ENCODE measurements at regions not wholly inside any gene's neighbourhood (a gene's known extent, or its start where the extent isn't known, plus 50 kb on each side); places are given as distances from the start of the nearest gene placed in this dataset.
"Not testable (repeated sequence)": the region's sequence is repeated elsewhere in the genome, so short reads cannot be mapped to it uniquely, and the experiment has no call there.

DNA sequence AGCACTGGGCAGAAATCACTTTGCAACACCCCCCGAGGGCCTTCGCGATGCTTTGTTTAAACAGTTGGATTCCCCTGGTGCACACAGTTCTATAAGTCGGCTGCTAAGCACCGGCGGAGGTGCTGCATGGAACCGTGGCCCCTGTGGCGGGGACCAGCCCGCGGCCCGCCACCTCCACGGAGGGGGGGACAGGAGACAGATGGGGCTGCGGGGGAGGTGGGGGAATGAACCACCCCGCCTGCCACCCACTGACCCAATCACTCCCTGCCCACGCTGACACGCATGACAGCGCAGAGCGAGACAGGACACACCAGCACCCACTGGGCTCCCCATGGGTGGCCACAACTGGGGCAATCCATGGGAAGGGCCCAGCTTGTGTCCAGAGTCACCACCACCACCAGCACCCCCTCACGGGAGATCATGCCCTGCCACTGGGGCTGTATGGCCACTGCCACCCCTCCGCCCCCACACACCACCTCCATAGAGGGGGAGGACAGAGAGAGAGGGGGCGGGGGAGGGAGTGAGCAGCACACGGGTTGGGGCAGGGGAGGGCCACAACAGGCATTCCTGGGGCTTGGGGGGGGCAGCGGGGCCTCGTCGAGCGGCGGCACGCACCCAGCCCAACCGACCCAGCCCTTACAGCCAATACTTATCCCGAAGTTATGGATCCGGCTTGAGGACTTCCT lies 118.3 kb upstream of the ANKRD30BL start:
- H3K4me3 ChIP-seq (ENCODE audit: low read depth, low read length) = no peak overlapping the region
- no peak for DNase-seq (ENCODE audit: low read depth)
- TF ChIP-seq, protein P1, sequence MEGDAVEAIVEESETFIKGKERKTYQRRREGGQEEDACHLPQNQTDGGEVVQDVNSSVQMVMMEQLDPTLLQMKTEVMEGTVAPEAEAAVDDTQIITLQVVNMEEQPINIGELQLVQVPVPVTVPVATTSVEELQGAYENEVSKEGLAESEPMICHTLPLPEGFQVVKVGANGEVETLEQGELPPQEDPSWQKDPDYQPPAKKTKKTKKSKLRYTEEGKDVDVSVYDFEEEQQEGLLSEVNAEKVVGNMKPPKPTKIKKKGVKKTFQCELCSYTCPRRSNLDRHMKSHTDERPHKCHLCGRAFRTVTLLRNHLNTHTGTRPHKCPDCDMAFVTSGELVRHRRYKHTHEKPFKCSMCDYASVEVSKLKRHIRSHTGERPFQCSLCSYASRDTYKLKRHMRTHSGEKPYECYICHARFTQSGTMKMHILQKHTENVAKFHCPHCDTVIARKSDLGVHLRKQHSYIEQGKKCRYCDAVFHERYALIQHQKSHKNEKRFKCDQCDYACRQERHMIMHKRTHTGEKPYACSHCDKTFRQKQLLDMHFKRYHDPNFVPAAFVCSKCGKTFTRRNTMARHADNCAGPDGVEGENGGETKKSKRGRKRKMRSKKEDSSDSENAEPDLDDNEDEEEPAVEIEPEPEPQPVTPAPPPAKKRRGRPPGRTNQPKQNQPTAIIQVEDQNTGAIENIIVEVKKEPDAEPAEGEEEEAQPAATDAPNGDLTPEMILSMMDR (IDR thresholded peaks at IDR 0.05; ENCODE audit: insufficient read depth, low read depth, low read length) = no peak

DNA sequence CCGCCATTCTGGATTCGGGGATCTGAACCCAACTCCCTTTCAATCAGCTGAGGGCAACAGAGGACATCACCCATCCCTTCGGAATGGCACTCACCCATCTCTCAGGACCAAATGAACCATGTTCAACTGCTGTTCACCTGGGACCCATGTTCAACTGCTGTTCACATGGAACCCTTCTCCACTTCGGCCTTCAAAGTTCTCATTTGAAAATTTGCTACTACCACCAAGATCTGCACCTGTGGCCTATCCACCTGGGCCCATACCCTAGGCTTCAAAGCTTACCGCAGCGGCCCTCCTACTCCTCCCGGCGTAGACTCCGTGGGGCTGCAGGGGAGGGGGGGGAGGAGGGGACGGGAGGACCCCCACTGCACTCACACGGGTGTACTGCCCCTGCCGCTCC lies 119.2 kb upstream of the ANKRD30BL start:
- DNase-seq (ENCODE audit: low read depth) = no peak
- H3K4me3 ChIP-seq (ENCODE audit: low read depth, low read length) = no peak overlapping the region
- TF ChIP-seq, protein P1 (IDR thresholded peaks at IDR 0.05; ENCODE audit: insufficient read depth, low read depth, low read length) = no peak

DNA sequence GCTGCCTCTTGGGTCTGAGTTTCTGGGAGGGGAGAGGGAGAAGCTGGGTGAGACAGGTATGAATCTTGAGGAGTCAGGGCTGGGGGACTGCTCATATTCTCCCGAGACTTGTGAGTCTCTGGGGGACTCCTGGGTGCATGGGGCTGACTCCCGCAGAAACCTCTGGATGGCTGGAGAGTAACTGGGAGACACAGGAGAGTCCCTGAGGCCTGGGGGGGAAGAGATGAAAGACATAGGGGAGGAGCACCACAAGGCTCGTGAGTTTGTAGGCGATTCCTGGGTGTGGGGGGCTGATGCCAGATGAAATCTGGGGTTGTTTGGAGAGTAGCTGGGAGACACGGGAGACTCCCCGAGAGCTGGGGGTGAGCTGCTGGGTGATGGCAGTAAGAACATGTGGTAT lies 120.4 kb upstream of the ANKRD30BL start:
- H3K4me3 ChIP-seq (ENCODE audit: low read depth, low read length); DNase-seq (ENCODE audit: low read depth): not testable (repeated sequence)

DNA sequence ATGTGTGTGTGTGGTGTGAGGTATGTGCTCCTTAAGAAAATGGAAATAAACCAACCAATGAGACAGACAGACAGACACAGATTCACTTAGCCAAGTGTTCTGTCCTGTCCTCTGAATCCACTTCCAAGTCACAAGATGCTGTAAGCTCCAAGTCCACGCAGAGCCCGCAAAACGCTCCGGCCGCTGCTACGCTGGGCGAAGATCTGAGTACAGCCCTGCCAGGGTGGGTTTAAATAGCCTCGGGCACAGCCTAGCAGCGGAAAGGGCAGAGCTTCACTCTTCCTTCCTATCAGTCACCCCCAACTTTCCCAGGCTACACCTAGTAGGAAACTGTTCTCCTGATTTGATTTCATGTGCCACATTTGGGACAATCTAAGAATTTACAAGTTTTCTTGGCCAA lies 121.2 kb upstream of the ANKRD30BL start:
- no peak for DNase-seq (ENCODE audit: low read depth)
- TF ChIP-seq, protein P1 (IDR thresholded peaks at IDR 0.05; ENCODE audit: insufficient read depth, low read depth, low read length) = no peak
- H3K4me3 ChIP-seq (ENCODE audit: low read depth, low read length) = no peak overlapping the region

DNA sequence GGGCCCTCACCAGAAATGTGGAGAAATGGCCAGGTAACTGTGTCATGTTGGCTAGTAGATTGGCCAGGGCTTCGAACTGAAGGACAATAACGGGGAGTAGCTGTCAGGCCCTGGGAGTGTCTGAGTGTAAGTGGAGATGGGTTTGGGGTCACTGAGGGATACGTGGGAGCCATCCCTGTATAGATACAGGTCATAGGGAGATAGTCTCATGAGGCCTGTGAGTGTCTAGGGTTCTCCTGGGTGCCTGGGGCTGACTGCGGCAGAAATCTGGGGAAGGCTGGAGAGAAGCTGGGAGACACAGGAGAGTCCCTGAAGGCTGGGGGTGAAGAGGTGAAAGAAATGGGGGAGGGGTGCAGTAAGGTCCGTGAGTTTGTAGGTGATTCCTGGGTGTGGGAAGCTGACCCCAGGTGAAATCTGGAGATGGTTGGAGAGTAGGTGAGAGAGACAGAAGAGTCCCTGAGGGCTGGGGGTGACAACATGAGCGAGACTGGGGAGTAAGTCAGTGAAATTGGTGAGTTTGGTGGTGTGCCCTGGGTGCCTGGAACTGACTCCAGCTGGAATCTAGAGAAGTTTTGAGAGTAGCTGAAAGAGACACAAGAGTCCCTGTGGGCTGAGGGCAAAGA lies 124.6 kb upstream of the ANKRD30BL start:
- not testable (repeated sequence) for DNase-seq (ENCODE audit: low read depth); H3K4me3 ChIP-seq (ENCODE audit: low read depth, low read length)

DNA sequence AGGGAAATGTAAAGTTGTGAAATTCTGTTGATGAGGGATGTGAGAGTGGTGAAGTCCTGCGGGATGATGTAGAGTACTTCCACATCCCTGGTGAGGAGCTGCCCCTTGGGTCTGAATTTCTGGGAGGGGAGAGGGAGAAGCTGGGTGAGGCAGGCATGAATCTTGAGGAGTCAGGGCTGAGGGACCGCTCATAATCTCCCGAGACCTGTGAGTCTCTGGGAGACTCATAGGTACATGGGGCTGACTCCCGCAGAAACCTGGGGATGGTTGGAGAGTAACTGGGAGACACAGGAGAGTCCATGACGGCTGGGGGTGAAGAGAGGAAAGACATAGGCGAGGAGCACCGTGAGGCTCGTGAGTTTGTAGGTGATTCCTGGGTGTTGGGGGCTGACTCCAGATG lies 126.2 kb upstream of the ANKRD30BL start:
- DNase-seq (ENCODE audit: low read depth); H3K4me3 ChIP-seq (ENCODE audit: low read depth, low read length): not testable (repeated sequence)

DNA sequence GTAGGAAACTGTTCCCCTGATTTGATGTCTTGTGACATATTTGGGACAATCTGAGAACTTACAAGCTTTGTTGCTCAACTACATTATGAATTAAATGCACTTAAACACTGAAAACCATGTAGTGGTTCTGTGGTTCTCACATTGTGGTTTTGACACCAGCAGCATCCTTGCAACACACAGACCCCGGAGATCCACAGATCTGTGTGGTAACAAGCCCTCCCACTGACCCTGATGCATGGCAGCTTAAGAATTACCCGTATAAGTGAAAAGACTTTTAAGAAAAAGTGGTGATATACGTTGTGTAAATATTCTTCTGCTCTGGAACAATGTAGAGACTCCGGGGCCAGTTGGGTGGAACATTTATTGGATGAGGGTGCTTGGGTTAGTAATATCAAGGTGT lies 127.4 kb upstream of the ANKRD30BL start:
- not testable (repeated sequence) for DNase-seq (ENCODE audit: low read depth); H3K4me3 ChIP-seq (ENCODE audit: low read depth, low read length)

DNA sequence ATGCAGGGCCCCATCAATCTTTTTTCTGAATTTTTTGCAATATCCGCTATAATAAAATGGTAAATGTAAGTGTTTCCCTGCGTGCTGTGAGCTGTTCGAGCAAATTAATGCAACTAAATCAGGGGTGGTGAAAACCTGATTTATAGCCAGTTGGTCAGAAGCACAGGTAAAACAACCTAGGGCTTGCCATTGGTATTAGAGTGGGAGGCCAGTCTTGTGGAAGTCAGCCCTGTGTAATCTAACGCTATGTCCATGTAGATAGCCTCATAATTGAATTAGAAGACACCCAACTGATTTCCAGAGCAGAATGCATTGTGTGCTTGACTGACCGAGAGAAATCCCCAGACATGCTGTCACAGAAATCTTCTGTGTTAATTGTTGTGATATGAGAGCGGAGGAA lies 126.8 kb upstream of the GPR39 start:
- DNase-seq (ENCODE audit: low read depth); H3K4me3 ChIP-seq (ENCODE audit: low read depth, low read length): not testable (repeated sequence)

DNA sequence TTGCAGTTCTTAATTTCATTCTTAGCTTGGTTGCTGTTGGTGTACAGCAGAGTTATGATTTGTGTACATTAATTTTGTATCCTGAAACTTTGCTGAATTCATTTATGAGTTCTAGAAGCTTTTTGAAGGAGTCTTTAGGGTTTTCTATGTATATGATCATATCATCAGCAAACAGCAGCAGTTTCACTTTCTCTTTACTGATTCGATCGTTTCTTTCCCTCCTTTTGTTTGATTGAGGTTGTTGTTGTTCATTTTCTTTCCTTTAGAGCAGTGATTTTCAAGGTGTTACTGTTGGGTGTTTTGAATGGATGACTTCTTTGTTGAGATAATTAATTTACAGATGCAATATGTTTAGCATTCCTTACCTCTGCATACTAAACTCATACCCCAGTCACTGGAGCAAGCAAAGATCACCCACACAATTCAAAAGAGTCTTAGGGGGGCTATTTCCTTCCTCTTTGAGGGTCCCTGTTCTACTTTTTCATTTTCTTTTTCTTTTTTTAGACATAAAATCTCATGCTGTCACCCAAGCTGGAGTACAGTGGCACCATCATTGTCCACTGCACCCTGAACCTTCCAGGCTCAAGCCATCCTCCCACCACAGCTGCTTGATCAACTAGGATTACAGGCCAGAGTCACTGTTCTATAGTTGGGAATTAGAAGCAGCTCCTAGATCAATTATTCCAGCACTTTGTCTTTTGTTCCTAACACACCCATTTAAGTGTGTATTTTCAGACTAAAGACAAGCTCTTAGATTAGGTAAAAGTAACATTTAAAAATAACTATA lies 115.8 kb upstream of the GPR39 start:
- not testable (repeated sequence) for H3K4me3 ChIP-seq (ENCODE audit: low read depth, low read length); DNase-seq (ENCODE audit: low read depth)

DNA sequence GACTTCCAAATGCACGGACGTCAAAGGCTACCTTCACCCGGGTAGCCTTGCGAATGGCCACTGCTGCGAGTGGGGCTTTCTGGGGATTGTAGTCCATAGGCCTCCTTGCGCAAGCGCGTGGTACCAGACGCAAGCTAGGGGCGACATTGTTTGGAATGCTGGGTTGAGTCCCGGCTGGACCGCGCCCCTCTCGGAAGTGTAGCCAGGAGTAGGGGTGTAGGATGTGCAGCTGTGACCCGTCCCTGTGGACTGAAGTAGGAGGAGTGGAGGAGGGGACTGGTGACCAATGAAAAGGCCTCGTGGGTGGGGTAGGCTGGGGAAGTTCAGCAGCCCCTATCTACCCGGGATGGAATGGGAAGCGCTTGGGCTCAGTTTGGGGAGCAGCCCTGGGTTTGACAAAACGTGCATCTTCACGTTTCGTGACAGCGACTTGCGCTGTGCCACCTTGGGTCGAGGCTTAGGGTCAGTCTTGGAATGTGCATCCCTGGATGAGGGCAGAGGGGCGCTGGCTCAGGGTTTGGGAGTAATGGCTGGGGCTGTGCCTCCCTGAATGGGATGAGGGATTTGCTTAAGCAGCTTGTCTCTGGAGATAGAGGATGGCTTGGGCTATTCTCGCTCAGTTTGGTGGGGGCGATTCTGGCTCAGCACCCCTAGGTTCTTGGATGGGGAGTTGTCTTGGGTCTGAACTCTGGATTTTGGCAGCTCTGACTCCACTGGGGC lies 111.8 kb upstream of the GPR39 start:
- peak overlapping the region; percentile 27 for H3K4me3 ChIP-seq (ENCODE audit: low read depth, low read length)
- TF ChIP-seq, protein P1 (IDR thresholded peaks at IDR 0.05; ENCODE audit: insufficient read depth, low read depth, low read length) = peak; percentile 2
- peak; percentile 47 for DNase-seq (ENCODE audit: low read depth)

DNA sequence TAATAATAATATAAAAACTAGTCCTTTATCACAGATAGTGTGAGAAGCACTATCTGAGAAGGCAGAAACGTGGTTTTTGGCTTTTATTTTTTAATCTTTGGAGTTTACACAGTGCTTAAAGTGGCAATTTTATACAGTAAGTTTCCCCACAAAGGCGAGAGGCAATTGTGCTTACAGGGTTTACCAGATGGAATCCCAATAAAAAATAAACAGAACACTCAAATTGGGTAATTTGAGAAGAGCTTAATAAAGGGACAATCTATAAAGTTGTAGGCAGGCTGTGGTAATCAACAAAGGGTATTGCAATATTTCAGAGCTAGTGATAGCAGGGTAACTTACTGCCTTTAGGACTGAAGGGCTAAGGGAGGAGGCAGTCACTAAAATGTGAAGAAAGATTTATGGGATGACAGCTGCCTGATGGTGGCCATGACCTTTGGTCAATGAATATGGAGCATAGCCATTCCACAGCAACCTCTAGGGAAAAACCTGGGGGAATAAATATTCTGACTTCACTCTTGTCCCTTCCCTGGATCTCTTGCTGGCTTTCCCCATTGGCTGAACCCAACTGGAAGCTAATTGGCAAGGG lies 108.9 kb upstream of the GPR39 start:
- DNase-seq (ENCODE audit: low read depth) = not testable (repeated sequence)

DNA sequence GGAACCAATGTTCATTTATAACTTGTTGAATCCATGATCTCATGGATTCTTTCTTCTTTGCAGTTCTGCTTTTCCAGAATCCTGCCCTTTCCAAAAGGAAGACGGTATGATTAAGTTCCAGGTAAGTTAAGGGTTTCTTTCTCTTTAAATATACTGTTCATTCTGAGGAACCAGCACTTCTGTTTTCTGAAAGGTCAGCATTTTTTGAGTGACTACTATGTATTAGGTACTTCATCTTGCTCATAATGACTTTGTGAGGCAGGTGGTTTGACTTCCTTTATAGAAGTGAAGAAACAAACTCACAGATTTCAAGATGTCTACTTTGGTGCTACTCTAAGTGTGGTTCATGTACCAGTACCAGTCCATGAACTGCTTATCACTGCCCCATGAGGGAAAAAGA lies 107.4 kb upstream of the GPR39 start:
- DNase-seq (ENCODE audit: low read depth); H3K4me3 ChIP-seq (ENCODE audit: low read depth, low read length): not testable (repeated sequence)

More for the DNA sequence above, 108.9 kb upstream of the GPR39 start:
- not testable (repeated sequence) for H3K4me3 ChIP-seq (ENCODE audit: low read depth, low read length)

DNA sequence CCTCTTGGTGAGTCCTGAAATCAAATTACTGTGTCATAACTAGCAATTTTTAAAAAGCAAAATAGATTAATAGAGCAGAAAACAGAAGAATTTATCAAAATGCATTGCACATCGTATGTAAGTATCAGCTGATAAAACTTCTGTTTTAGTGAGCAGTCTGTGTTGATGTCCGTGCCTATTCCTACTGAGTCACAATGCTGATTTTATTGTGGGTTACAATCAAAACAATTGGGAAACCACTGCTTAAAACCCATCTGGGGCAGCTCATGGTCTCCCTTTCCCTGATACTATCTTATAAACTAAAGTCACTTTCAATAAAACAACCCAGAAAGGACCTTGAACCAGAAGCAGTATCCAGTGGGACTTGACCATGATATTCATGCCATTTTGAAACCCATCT lies 101.1 kb upstream of the GPR39 start:
- DNase-seq (ENCODE audit: low read depth); H3K4me3 ChIP-seq (ENCODE audit: low read depth, low read length): not testable (repeated sequence)

Measured in fibroblast of villous mesenchyme (primary cell).